ENCODE measurements at regions not wholly inside any gene's neighbourhood (a gene's known extent, or its start where the extent isn't known, plus 50 kb on each side); places are given as distances from the start of the nearest gene placed in this dataset.
A peak's percentile ranks its signal among the peaks of the same experiment; 100 is the strongest.

- DNase-seq (ENCODE audit: low read depth, low spot score): no peak
These were observed 259.9 kb downstream of the ADGRG6 start for GRCh38 chr6:142561511-142562265.

GRCh38 chr6:142562865-142563264, 261.1 kb downstream of the ADGRG6 start:
- DNase-seq (ENCODE audit: low read depth, low spot score): no peak

- DNase-seq (ENCODE audit: low read depth, low spot score): peak; percentile 64
These were observed 265.0 kb downstream of the ADGRG6 start for GRCh38 chr6:142566628-142567396.

DNA sequence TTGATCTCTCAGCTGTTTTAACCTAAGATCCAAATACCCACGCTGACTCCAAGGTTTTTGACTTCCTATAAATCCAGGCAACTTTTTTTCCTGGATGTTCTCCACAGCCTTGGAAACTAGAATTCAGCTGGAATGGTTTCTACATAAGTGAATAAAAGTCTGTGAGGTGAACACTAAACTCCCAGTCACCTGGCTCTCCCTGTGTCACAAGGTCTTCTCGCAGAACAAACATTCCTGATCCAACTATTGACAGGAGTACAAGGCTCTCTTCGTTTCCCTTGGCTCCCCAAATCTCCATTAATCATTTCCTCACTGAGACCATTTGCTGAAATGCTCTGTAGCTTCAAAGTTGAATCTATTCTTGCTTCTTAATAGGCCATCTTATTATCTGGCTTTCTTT, 265.7 kb downstream of the ADGRG6 start:
- no peak for DNase-seq (ENCODE audit: low read depth, low spot score)

- no peak for DNase-seq (ENCODE audit: low read depth, low spot score)
These were observed 267.2 kb downstream of the ADGRG6 start for GRCh38 chr6:142568857-142569597.

DNA sequence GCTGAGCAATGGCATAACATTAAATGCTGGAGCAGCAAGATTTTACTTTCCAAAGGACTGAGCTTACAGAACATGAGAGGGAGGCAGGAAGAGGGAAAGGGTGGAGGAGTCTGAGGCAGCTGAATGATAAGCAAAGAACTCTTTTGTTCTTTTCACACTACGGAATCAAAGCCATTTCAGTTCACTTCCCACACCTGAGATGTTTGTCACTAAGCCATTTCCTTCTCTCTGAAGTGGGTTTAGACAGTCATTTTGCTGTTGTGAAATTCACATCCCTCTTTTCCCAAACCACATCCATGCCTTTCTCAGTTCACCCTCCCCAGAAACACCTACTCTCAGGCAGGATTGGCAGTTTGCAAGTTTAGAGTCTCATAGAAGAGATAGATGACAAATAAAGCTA, 267.9 kb downstream of the ADGRG6 start:
- DNase-seq (ENCODE audit: low read depth, low spot score): no peak

DNA sequence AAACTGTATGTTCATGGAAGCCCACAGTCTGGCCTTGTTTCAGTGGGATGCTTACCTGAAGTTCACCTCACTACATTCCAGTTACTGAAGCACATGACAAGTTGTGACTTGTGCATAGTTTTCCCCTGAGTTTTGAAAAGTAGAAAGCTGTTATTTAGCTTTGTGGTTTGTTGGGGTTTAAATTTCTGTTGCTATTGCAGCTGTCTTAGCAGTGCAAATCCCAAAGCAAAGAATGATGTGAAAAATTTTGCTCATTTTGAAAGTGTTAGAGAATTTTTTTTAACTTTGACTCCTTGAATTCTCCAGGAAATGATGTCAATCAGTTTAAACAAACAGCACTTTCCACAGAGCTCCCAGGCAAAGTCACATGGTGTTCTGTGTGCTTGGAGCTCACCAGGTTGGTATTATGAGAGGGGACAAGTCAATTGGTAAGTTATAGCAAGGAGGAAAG, 268.4 kb downstream of the ADGRG6 start:
- no peak for DNase-seq (ENCODE audit: low read depth, low spot score)

DNA sequence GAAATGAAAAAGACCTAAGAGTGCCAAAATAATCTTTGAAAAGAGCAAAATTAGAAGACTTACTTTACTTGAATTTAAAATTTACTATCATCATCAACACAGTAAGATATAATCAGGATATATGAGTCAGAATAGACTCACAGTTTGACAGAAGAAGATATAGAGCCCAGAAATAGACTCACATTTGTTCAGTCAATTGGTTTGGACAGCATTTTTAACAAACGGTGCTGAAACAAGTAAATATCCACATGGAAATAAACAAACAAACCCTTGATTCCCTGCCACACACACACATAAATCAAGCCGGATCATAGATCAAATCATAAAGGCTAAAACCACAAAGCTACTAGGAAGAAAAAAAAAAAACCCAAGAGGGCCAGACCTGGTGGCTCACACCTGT, 291.1 kb downstream of the ADGRG6 start:
- no peak for DNase-seq (ENCODE audit: low read depth, low spot score)

DNA sequence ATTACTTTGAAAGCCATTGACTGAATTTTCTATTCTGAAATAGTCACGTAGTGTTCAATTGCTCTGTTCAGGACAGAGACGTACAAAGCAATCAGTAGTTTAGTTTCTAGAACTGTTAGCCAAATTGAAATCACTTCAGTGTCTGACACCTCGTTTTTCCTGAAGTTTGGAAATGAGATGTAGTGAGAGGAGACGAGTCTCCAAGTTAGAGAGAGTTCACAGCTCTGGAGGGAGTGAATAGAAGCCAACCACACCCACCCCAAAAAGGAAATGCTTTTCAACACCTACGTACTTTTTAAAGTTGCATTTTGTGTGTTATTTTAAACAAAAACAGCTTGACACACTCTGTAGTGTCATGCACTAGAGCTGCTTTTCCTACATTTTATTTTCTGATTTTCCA, 296.0 kb downstream of the ADGRG6 start:
- no peak for DNase-seq (ENCODE audit: low read depth, low spot score)

DNA sequence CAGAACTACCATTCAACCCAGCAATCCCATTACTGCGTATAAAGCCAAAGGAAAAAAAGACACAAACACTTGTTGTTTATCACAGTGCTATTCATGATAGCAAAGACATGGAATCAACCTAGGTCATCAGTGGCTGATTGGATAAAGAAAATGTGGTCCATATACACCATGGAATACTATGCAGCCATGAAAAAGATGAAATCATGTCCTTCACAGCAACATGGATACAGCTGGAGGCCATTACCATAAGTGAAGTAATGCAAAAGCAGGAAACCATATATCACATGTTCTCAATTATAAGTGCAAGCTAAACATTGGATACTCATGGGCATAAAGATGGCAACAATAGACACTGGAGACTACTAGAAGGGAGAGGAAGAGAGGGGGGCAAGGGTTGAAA, 299.6 kb downstream of the ADGRG6 start:
- no peak for DNase-seq (ENCODE audit: low read depth, low spot score)

DNA sequence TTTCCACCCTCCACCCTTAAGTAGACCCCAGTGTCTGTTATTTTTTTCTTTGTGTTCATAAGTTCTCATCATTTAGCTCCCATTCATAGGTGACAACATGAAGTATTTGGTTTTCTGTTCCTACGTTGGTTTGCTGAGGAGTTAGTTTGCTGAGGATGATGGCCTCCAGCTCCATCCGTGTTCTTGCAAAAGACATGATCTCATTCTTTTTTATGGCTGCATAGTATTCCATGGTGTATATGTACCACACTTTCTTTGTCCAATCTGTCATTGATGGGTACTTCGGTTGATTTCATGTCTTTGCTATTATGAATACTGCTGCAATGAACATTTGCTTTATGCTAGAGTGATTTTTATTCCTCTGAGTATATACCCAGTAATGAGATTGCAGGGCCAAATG, 301.2 kb downstream of the ADGRG6 start:
- DNase-seq (ENCODE audit: low read depth, low spot score): no peak

DNA sequence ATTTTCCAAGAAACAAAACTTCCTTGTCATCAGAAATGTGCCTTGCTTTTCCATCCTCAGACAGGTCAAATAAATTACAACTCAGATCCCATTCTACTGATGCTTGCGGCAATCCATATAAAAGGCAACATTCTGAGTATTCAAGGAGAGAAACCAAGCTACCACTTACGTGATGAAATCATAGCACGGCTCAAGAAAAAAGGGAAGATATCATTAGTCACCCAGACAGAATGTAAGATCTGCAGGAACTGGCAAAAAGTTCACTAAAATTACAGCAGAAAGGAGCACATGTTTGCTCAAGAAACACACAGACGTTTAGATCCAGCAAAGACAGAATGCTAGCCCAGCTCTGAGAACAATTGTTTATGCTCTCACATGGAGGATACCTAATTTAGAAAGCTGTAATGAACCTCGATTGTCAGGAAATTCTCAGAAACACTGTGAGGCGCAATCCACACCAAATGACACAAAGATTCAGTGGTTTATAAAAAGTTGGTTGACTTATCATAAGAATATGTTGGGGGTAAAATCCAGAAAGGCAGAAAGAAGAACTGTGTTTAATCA, 304.2 kb downstream of the ADGRG6 start:
- DNase-seq (ENCODE audit: low read depth, low spot score): no peak

DNA sequence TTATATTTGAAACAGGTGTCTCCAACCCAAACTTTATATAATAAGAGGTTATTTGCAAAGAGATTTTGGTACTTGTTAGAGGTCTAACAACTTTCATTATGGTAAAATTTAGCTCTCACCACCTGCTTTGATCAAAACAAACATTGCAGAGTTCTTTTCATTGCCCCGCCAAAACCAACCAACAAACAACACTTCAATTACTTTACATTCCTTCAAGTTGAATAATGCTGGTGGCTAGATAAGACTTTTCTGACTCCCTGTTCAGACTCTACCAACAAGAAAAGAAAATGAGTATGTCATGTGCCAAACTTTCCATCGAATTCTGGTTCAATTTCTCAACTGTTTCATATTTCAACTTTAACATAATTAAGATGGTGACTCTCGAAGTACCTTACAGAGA, 311.1 kb downstream of the ADGRG6 start:
- no peak for DNase-seq (ENCODE audit: low read depth, low spot score)

DNA sequence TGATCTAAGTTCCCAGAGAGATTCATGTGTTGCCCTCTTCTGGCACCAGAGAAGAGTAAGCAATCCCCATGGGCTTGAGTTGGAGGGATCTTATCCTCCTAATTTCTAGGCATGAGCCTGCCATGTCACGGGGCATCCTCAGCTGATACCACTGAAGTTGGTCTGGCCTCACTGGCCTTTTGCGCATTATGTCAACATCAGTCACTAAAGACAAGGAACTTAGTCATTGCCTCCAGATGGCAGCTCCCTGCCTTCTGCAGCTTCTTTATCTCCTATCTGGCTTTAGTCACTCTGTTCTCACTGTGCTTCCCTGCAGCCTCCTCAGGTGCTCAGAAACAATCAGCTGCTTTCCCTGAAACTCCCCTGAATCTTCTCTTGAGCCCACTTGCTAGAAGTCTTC, 312.2 kb downstream of the ADGRG6 start:
- no peak for DNase-seq (ENCODE audit: low read depth, low spot score)

- DNase-seq (ENCODE audit: low read depth, low spot score): no peak
These were observed 315.4 kb downstream of the ADGRG6 start for GRCh38 chr6:142617158-142617557.

DNA sequence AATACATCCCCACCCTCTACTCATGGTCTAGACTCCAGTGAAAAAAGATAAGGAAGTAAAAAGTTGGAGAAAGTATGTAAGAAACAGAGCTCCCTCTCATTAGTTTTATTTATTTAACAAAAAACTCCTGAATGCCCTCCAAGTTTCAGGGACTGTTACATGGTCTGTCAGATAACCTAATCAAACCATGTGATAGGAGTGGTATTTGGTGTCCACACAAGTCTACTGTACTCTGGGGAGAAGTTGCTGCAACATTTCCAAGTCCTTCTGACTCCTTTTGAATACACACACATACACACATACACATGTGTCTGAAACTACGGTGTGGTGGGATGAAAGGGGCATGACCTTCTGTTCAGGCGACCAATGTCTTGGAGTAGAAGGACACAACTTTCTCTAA, 320.0 kb downstream of the ADGRG6 start:
- no peak for DNase-seq (ENCODE audit: low read depth, low spot score)

DNA sequence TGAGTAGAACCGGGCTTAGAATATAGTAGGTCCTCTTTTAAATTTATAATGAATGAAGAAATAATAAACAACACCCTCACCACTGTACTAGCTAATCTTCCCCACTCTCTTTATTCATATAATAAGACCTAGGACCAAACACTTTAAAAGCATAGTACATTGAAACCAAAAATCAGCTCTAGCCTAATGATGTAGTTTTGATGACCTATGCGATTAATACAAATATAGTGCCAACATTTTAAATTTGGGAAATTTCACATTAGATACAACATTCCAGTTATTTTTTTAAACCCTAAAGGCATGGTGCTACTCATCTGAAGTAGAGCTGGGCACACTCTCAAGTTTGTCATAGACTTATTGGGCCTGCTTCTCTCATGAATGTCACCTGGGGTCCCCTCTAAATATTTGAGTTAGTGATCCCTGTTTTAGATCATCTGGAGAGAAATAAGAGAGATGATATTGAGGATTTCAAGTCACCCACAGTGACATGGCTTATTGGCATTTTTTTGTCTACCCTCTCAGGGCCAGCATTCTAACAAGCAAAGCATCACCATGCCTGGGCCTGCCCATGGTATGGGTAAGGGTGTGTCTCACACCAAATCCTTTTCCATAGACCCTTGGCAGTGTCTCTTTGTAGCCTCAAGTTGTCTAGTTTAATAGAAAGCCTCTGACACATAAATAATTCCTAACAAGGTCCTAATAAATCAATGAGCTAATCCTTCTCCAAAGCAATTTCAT, 319.8 kb downstream of the HIVEP2 start:
- no peak for DNase-seq (ENCODE audit: low read depth, low spot score)

DNA sequence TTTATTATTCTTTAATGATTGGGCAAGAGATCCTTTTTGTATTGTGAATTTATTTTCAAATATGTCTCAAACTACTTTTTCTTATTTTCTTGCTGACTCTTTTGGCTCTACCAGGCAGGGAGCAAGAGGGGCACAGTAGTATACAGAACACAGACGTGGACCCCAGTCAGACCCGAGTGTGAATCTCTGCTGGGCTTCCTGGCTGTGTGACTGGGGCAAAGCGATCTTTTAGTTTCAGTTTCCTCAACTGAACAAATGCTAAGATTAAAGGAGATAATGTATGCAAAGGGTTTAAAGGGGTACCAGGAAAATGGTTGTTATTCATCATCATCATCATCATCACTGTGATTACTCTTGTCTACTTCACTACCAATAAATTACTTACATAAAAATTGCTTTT, 317.5 kb downstream of the HIVEP2 start:
- no peak for DNase-seq (ENCODE audit: low read depth, low spot score)

- no peak for DNase-seq (ENCODE audit: low read depth, low spot score)
These were observed 313.2 kb downstream of the HIVEP2 start for GRCh38 chr6:142631517-142632385.

- no peak for DNase-seq (ENCODE audit: low read depth, low spot score)
These were observed 311.7 kb downstream of the HIVEP2 start for GRCh38 chr6:142633317-142633716.

All from iPS DF 19.7 (cell line).